Fibroblast of lung (primary cell): ENCODE measurements at regions not wholly inside any gene's neighbourhood (a gene's known extent, or its start where the extent isn't known, plus 50 kb on each side); places are given as distances from the start of the nearest gene placed in this dataset.
A peak's percentile ranks its signal among the peaks of the same experiment; 100 is the strongest.

Experiments used
- EZH2 ChIP-seq: IDR thresholded peaks from 2 replicates; pipeline ENCODE4 v1.5.1; 2012; ENCODE audit warnings: low read length, control low read depth, mild to moderate bottlenecking; ENCODE audit errors: missing control alignments
- TF ChIP-seq, protein P1 (sequence below), 2 donors: IDR thresholded peaks in 1 of 2; conservative IDR thresholded peaks in 1 of 2; 1 replicate in 1 of 2; 2 replicates in 1 of 2; pipeline ENCODE4 v1.5.1; 2011 to 2012; ENCODE audit warnings: low read length in 2 of 2, control low read depth in 1 of 2, inconsistent platforms in 1 of 2, low read depth in 1 of 2, mild to moderate bottlenecking in 1 of 2

DNA sequence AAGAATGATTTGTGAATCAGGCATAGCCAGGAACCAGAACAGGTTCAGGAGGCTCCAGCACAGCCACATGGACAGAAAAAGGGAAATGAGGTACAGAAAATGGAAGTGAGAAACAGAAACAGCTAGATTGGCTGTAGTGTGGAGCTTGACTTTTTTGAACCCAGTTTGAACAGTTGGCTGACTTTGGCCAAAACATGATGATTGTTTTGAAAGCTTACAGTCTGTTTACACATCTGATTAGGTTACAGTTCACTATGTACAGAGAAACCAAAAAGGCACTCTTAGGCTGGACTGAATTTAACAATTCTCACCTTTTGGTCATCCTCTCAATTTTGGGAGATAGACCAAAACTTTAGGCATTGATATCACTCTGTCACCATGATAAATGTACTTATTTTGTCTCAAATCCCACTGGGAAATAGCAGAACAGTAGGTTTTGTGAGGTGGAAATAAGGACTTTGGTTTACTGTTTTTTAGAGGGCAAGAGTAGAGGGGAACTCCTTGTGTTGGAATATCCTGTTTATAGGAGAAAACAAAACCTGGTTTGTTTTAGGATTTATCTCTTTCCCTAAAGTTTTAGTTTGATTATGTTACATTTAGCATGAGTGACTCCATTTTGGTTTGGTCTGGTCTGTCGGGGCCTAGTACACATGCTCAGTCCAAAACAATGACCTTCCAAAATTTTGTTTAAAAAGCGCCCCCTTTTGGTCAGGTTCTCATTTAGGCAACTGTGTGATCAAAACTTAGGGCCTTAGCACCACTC, 123.1 kb downstream of the OLIG3 start:
- TF ChIP-seq, protein P1, sequence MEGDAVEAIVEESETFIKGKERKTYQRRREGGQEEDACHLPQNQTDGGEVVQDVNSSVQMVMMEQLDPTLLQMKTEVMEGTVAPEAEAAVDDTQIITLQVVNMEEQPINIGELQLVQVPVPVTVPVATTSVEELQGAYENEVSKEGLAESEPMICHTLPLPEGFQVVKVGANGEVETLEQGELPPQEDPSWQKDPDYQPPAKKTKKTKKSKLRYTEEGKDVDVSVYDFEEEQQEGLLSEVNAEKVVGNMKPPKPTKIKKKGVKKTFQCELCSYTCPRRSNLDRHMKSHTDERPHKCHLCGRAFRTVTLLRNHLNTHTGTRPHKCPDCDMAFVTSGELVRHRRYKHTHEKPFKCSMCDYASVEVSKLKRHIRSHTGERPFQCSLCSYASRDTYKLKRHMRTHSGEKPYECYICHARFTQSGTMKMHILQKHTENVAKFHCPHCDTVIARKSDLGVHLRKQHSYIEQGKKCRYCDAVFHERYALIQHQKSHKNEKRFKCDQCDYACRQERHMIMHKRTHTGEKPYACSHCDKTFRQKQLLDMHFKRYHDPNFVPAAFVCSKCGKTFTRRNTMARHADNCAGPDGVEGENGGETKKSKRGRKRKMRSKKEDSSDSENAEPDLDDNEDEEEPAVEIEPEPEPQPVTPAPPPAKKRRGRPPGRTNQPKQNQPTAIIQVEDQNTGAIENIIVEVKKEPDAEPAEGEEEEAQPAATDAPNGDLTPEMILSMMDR (conservative IDR thresholded peaks at IDR 0.05 in 1 of 2, IDR thresholded peaks at IDR 0.05 in 1 of 2; ENCODE audit: low read depth in 1 of 2, low read length in 2 of 2) = peak in 1 of 2 donors; percentile 18
- TF ChIP-seq EZH2 = no peak
